ENCODE measurements at regions not wholly inside any gene's neighbourhood (a gene's known extent, or its start where the extent isn't known, plus 50 kb on each side); places are given as distances from the start of the nearest gene placed in this dataset.

GRCh38 chr3:13746385-13746784 is 133.5 kb downstream of the WNT7A start:
- TF ChIP-seq CTCF (IDR thresholded peaks at IDR 0.05) (no peak), POLR2A (IDR thresholded peaks at IDR 0.05) (no peak), EP300 (IDR thresholded peaks at IDR 0.05) (no peak)
